HG02623 (cell line): ENCODE measurements at regions not wholly inside any gene's neighbourhood (a gene's known extent, or its start where the extent isn't known, plus 50 kb on each side); places are given as distances from the start of the nearest gene placed in this dataset.

Source experiments
- ATAC-seq: cut with Tn5 transposase; IDR thresholded peaks from one replicate; pipeline ENCODE4 v1.9.1; 2021; ENCODE audit warnings: moderate library complexity; ENCODE audit not compliant: unreplicated experiment

GRCh38 chr6:15044146-15044882, 201.6 kb upstream of the JARID2 start:
- ATAC-seq = no peak

GRCh38 chr6:15044948-15045347, 200.9 kb upstream of the JARID2 start:
- no peak for ATAC-seq

GRCh38 chr6:15046751-15047150, 199.1 kb upstream of the JARID2 start:
- no peak for ATAC-seq

GRCh38 chr6:15048367-15048766, 197.5 kb upstream of the JARID2 start:
- no peak for ATAC-seq

GRCh38 chr6:15058200-15059061, 187.4 kb upstream of the JARID2 start:
- no peak for ATAC-seq

- ATAC-seq = no peak
Measured at GRCh38 chr6:15061180-15061641, 184.7 kb upstream of the JARID2 start.

- no peak for ATAC-seq
Measured at GRCh38 chr6:15061908-15062515, 183.9 kb upstream of the JARID2 start.

GRCh38 chr6:15062516-15063252, 183.2 kb upstream of the JARID2 start:
- no peak for ATAC-seq

GRCh38 chr6:15063253-15063853, 182.5 kb upstream of the JARID2 start:
- no peak for ATAC-seq

- ATAC-seq = no peak
Measured at GRCh38 chr6:15065261-15065989, 180.4 kb upstream of the JARID2 start.

- no peak for ATAC-seq
Measured at GRCh38 chr6:15066089-15066758, 179.6 kb upstream of the JARID2 start.

- ATAC-seq = no peak
Measured at GRCh38 chr6:15073344-15073789, 172.5 kb upstream of the JARID2 start.

GRCh38 chr6:15073883-15074465, 171.9 kb upstream of the JARID2 start:
- ATAC-seq = no peak

- no peak for ATAC-seq
Measured at GRCh38 chr6:15074806-15075205, 171.1 kb upstream of the JARID2 start.

GRCh38 chr6:15076565-15076964, 169.3 kb upstream of the JARID2 start:
- no peak for ATAC-seq

GRCh38 chr6:15077006-15077405, 168.9 kb upstream of the JARID2 start:
- ATAC-seq = no peak

- no peak for ATAC-seq
Measured at GRCh38 chr6:15077961-15078360, 167.9 kb upstream of the JARID2 start.

GRCh38 chr6:15079288-15079817, 166.5 kb upstream of the JARID2 start:
- ATAC-seq = no peak

- no peak for ATAC-seq
Measured at GRCh38 chr6:15080895-15081294, 165.0 kb upstream of the JARID2 start.
